ENCODE measurements at regions not wholly inside any gene's neighbourhood (a gene's known extent, or its start where the extent isn't known, plus 50 kb on each side); places are given as distances from the start of the nearest gene placed in this dataset.

GRCh38 chr6:78629154-78629721 is 238.1 kb upstream of the IRAK1BP1 start:
- no peak for TF ChIP-seq POLR2AphosphoS5 (IDR thresholded peaks at IDR 0.05; ENCODE audit: low read depth, low read length)
- TF ChIP-seq, protein P1, sequence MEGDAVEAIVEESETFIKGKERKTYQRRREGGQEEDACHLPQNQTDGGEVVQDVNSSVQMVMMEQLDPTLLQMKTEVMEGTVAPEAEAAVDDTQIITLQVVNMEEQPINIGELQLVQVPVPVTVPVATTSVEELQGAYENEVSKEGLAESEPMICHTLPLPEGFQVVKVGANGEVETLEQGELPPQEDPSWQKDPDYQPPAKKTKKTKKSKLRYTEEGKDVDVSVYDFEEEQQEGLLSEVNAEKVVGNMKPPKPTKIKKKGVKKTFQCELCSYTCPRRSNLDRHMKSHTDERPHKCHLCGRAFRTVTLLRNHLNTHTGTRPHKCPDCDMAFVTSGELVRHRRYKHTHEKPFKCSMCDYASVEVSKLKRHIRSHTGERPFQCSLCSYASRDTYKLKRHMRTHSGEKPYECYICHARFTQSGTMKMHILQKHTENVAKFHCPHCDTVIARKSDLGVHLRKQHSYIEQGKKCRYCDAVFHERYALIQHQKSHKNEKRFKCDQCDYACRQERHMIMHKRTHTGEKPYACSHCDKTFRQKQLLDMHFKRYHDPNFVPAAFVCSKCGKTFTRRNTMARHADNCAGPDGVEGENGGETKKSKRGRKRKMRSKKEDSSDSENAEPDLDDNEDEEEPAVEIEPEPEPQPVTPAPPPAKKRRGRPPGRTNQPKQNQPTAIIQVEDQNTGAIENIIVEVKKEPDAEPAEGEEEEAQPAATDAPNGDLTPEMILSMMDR (IDR thresholded peaks at IDR 0.05): no peak
- TF ChIP-seq SIN3A (IDR thresholded peaks at IDR 0.05; ENCODE audit: borderline replicate concordance, insufficient read depth, low read depth, low read length): no peak

Data from Panc1 (cell line).